HG03064 (cell line): ENCODE measurements at regions not wholly inside any gene's neighbourhood (a gene's known extent, or its start where the extent isn't known, plus 50 kb on each side); places are given as distances from the start of the nearest gene placed in this dataset.

Source experiments
- ATAC-seq: cut with Tn5 transposase; IDR thresholded peaks from one replicate; pipeline ENCODE4 v1.9.1; 2021; ENCODE audit warnings: low read depth; ENCODE audit not compliant: unreplicated experiment

- ATAC-seq = no peak
Measured at GRCh38 chr7:130923930-130924329, 189.9 kb upstream of the KLF14 start.

DNA sequence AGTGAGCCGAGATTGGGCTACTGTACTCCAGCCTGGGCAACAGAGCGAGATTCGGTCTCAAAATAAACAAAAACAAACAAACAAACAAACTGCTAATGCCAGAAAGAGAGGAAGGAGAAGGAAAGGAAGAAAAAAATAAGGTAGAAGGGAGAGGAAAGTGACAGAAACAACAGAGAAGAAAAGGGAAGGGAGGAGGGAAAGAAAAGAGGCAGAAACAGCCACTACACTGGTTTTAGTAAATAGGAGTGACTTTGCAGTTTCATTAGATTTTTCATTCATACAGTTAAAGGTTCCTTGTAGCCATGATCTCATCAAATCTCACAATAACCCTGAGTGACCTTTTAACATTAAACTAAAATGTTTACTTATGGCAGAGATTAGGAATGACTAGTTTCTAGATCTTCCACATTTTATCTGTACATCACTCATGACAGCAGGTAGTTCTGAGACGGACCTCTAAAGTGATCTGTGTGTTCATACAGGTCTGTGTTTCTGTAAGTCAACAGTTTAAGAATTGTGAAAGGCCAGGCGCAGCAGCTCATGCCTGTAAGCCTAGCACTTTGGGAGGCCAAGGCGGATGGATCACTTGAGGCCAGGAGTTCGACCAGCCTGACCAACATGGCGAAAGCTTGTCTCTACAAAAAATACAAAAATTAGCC lies 191.3 kb upstream of the KLF14 start:
- no peak for ATAC-seq

DNA sequence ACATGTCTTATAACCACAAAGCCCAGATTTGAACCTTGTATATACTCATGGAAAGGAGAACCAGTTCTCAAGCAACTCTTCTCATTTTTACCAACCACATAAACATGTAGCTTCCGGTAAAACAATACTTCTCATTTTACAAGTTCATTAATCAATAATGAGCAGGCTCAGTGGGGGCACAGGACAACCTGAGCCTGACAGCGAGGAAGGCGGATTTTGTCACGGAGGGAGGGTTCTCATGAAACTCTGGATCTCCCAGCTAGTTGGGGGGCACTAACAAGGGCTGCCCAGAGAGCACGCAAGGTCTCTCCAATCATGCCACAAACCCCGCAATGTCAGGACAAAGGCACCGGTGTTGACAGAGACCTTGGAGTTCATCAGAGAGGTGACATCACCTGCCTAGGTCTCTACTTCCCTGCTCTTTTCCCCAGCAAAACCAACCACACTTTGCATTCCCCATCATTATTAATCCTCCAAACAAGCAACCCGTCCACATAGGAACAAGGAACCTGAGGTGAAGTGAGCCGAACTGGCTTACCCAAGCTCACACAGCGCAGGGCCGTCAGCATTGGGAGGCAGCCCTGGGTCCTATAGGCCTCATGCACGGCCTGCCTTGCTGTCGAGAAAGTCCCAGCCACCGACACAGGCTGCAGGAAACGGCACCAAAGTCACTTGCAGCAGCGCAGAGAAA lies 192.1 kb upstream of the KLF14 start:
- no peak for ATAC-seq

DNA sequence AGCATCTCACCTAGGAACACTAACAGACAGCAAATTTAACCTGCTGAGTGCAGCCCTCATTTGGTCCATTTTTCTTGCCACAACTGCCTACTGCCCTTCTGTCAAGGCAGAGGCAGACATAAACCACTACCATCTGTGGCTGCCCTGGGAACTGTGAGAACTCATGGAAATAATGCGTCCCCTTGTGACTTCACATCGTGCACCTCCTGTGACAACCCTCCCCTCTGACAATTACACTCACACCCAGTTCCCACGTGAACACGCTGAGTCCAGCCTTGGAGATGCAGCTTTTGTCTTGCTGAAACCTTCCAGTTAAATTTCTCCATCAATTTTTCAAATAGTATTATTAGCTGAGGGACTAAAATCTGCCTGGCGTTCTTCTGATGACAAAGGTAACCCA lies 193.1 kb upstream of the KLF14 start:
- ATAC-seq = no peak

GRCh38 chr7:130927564-130927963 lies 193.6 kb upstream of the KLF14 start:
- no peak for ATAC-seq

DNA sequence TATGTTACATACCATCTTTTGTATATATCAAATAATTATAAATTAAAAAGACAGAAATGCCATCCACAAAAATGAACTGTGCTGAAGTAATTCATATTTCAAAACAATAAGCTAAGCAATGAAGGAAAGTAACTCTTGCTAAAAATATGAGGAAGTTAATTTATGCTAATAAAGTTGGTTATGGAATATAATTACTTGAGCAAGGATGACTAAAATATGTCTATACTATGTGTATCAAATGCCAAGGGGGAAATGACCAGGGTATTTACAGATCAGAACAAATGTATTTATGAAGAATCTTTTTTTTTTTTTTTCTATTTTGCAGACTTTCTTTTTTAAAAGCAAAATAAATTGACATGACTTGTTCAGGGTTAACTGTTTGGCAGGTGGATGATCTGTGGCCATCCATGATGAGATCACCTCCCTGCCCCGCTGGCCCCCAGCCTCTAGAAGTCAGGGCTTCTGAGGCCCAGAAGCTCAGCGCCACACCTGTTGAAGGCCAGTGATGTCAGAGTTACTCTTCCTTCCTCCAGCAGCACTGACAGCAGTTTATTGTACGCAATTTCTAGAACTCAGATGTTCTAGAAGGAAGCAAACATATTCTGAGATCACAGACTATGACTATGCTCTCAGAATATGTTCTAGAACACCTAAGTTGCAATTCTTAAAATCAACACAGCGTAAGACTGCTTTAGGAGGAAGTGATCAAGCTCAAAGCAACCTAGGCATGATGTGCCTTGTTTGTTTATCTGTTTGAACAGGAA lies 196.1 kb upstream of the KLF14 start:
- ATAC-seq = no peak

- no peak for ATAC-seq
Measured at GRCh38 chr7:130930681-130931080, 196.7 kb upstream of the KLF14 start.

DNA sequence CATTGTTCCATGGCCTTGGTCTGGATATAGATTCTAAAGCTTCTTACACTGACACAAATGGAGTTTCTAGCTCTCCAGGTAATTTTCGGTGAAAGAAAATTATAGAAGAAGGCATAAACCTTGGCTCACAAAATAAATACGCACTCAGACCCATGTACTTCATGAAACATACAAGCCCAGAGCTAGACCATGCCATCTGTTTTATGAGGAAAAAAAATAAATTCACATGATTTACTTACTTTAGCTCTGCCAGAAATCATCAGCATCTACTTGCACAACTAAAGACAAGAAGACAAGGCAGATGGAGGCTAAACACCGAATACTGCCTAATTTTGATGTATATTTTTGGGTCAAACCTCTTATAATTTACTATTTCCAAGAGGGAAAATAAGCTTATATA lies 197.4 kb upstream of the KLF14 start:
- ATAC-seq = no peak

- ATAC-seq = no peak
Measured at GRCh38 chr7:130932088-130932487, 198.1 kb upstream of the KLF14 start.

DNA sequence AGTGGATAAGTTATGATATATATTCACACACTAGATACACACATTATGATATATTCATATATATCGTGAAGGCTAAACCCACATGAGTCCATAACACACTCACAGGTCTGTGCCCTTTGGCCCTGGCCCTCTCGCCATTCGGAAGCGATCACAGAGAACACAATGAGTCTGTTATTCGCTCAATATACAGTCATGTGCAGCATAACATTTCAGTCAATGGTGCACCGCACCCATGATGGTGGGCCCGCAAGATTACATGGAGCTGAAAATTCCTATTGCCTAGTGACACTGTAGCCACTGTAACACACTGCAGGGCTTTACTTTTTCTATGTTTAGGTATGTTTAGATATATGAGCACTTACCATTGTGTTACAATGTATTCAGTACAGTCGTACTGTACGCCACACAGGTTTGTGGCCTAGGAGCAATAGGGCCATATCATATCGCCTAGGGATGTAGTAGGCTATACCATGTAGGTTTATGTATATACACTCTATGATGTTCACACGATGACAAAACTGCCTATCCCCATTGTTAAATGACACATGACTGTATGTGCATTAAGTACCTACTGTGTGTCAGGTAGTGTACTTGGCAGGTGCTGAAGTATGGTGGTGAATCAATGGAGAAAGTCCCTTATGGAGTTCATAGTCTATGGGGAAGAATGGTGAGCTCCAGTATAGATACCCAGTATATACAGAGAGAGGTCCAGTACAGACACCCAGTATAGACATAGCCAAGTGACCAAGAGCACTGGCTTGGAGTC lies 198.8 kb upstream of the KLF14 start:
- ATAC-seq = no peak

DNA sequence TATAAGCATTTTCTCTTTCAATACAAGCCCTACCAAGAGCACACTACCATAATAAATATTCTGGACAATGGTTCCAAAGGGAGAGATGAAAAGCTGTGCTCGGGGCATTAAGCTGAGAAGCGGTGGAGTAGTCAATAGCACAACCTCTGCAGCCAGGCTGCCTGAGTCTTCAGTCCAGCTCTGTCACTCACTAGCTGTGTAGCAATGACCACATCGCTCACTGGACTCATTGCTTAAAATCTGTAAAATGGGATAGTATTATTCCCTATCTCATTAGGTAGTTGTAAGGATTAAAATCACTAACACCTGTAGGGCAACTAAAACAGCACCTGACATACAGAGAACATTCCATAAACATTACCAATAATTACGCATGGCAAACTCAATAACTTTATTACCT lies 199.9 kb upstream of the KLF14 start:
- no peak for ATAC-seq

- ATAC-seq = no peak
Measured at GRCh38 chr7:130935564-130936157, 201.7 kb upstream of the KLF14 start.

DNA sequence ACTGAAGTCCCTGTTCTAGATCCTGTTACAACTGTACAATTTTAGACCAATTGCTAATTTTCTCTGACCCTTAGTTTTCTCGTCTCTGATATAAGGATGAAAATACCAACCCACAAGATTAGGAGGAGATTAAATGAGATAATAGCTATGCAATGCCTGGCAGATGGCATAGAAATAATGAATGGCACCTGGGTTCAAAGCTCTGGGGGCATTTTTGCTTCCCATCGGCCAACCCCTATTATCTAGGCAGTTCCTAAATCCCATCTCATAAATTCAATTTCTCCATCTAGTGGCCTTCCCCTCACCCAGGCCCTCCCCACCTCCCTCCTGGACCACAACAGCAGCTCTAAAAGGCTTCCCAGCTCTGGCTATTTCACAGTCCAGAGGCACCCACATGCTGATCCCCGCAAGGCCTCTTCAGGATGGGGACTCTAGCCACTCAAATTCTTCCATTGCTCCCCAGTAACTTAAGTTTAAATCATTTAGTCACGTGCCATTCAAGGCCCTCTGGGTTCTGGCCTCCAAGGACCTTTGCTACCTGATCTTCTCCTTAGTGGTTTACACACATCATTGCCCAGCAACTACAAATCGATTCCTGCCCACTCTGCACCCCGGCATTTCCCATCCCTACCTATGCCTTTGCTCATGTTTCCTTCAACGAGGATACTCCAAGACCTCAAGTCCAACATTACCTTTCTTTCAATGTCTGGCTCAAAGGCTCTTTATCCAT lies 202.4 kb upstream of the KLF14 start:
- no peak for ATAC-seq

DNA sequence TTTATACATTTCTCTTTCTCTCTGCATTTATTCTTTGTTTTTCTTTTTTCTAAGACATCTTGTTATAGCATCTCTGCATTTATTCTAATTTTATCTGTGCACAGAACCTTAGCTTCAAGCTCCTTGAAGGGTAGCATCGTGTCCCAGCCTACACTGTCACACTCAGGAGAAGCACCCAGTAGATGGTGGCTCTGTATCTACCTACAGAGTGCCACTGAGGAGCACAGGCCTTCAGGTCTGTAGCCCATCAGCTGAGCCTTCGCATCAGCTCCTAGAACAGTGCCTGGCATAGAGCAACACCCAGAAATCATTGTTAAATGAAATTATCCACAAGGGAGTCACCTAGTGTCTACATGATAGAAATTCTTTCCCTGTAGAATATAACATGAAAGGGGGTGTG lies 203.0 kb upstream of the KLF14 start:
- ATAC-seq = no peak

GRCh38 chr7:130937830-130938229 lies 203.8 kb upstream of the KLF14 start:
- no peak for ATAC-seq

- ATAC-seq = no peak
Measured at GRCh38 chr7:130938661-130939060, 204.7 kb upstream of the KLF14 start.

DNA sequence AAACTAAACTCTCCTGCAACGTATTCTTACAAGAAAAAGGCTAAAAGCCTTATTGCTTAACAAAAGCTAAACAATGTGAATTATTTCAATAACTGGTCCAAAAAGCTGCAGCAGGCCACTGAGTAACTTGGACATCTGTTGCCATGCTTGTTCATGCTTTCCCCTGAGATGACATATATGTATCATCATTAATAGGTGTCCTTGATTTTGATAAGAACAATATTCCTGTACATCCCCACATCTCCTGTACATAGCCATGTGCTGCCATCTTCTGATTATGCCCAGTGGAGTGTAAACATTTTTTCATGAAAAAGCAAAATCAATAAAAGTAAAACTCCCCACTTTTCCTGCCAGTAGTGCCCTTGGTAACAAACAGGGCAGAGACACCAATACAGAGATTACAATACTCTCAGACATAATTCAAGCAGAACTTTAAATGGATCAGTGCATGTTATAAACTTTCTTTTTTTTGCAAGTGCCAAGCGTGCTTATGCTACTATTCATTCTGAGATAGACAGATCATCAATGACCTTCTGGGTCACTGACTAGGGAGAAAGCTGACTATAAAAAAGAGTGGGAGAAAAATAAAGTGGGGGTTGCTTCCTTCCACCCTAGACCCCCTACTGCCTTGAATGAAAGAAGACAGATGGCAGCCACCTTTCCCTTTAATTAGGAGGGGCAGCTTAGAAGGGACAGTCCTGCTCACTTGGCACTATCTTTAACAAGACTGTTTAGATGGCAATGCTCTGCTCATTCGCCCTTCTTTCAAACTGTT lies 205.5 kb upstream of the KLF14 start:
- ATAC-seq = no peak

GRCh38 chr7:130940326-130940725 lies 206.3 kb upstream of the KLF14 start:
- no peak for ATAC-seq

DNA sequence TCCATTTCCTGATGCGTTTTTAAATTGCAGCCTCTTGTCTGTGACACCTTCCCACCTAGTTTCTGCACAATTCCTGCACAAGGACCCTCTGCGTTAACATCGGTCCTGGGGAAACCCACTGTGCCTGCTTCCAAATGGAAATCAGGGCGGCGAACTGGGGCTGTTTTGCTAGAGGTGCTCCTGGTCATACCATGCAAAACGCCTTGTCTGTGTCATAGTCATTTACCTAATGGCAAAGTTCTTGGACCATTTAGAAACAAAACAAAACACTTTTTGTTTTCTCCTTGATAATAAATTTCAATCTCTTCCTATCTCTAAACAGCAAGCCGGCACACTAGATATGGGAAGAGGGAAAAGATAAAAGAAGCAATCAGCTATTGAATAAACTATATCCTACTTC lies 206.9 kb upstream of the KLF14 start:
- ATAC-seq = no peak
